ENCODE measurements at regions not wholly inside any gene's neighbourhood (a gene's known extent, or its start where the extent isn't known, plus 50 kb on each side); places are given as distances from the start of the nearest gene placed in this dataset.

GRCh38 chr6:223136-223535, 69.2 kb upstream of the DUSP22 start:
- ChIA-PET CTCF (interaction anchor here (1.1 to 8.9 kb wide), 5 partner anchors 33 to 180 kb away, joined by 3 to 49 read pairs (median 3); no protein-coding TSS in a partner anchor), POLR2A (interaction anchor here (0.6 kb wide), 1 partner anchor 27 kb away, joined by 3 read pairs; no protein-coding TSS in a partner anchor)
- Histone ChIP-seq H3K79me2 (ENCODE audit: control insufficient read depth, insufficient read depth, low read length) (no peaks in the 10 kb centered on the region), H3K4me3 (ENCODE audit: control extremely low read depth in 1 of 5, extremely low read depth in 1 of 5, insufficient read depth in 1 of 5, low read depth in 2 of 5, low read length in 4 of 5) (no peak overlapping the region), H4K20me1 (ENCODE audit: control insufficient read depth, insufficient read depth, low read length, poor library complexity, severe bottlenecking) (no peaks in the 10 kb centered on the region), H3K9ac (ENCODE audit: low read length) (no peak overlapping the region), H3K9me3 (ENCODE audit: control extremely low read depth in 1 of 3, control insufficient read depth in 2 of 3, insufficient read depth in 1 of 3, low read length in 2 of 3) (no peaks in the 10 kb centered on the region), H3K4me1 (ENCODE audit: control insufficient read depth in 2 of 2, insufficient read depth in 2 of 2, low read length in 2 of 2) (peaks cover 46 to 63% of the 10 kb centered on the region in 2 donors), H2AFZ (ENCODE audit: insufficient read depth, low read depth, low read length, poor library complexity, severe bottlenecking) (no peak overlapping the region), H3K4me2 (replicated peaks; ENCODE audit: low read depth, low read length, poor library complexity, severe bottlenecking) (no peak overlapping the region), H3K27ac (ENCODE audit: low read length in 2 of 2) (no peak overlapping the region), H3K36me3 (replicated peaks in 1 of 2; ENCODE audit: control extremely low read depth in 1 of 2, control insufficient read depth in 1 of 2, extremely low read depth in 1 of 2, insufficient read depth in 2 of 2, low read length in 1 of 2) (no peaks in the 10 kb centered on the region), H3K27me3 (replicated peaks in 1 of 4; ENCODE audit: control extremely low read depth in 1 of 4, control insufficient read depth in 3 of 4, insufficient read depth in 4 of 4, low read length in 3 of 4) (no peaks in the 10 kb centered on the region)
- DNase-seq (no peak), ATAC-seq (ENCODE audit: low read depth) (no peak)
- Mint-ChIP-seq H3K27me3 (no peaks in the 10 kb centered on the region), H3K9me3 (ENCODE audit: insufficient read depth) (no peaks in the 10 kb centered on the region), H3K4me1 (peaks cover 69% of the 10 kb centered on the region), H3K4me3 (no peak overlapping the region), H3K27ac (no peak overlapping the region)
- intact Hi-C loops (cut with micrococcal nuclease) = no loop called here
- WGBS (ENCODE audit: insufficient coverage) = 94% methylated on average over 9 of the region's 9 CpGs
- TF ChIP-seq CTCF (IDR thresholded peaks at IDR 0.05) = no peak
- TF ChIP-seq EZH2 (IDR thresholded peaks at IDR 0.05; ENCODE audit: borderline replicate concordance, insufficient read depth, low read depth, low read length, poor library complexity, severe bottlenecking) = no peak

GRCh38 chr6:223763-224162, 68.5 kb upstream of the DUSP22 start:
- Histone ChIP-seq H3K9ac (ENCODE audit: low read length) (no peak overlapping the region), H3K36me3 (replicated peaks in 1 of 2; ENCODE audit: control extremely low read depth in 1 of 2, control insufficient read depth in 1 of 2, extremely low read depth in 1 of 2, insufficient read depth in 2 of 2, low read length in 1 of 2) (no peaks in the 10 kb centered on the region), H3K4me2 (replicated peaks; ENCODE audit: low read depth, low read length, poor library complexity, severe bottlenecking) (no peak overlapping the region), H3K79me2 (ENCODE audit: control insufficient read depth, insufficient read depth, low read length) (no peaks in the 10 kb centered on the region), H3K4me1 (ENCODE audit: control insufficient read depth in 2 of 2, insufficient read depth in 2 of 2, low read length in 2 of 2) (peaks cover 40 to 58% of the 10 kb centered on the region in 2 donors), H3K27ac (ENCODE audit: low read length in 2 of 2) (no peak overlapping the region), H4K20me1 (ENCODE audit: control insufficient read depth, insufficient read depth, low read length, poor library complexity, severe bottlenecking) (no peaks in the 10 kb centered on the region), H3K9me3 (ENCODE audit: control extremely low read depth in 1 of 3, control insufficient read depth in 2 of 3, insufficient read depth in 1 of 3, low read length in 2 of 3) (no peaks in the 10 kb centered on the region), H3K4me3 (ENCODE audit: control extremely low read depth in 1 of 5, extremely low read depth in 1 of 5, insufficient read depth in 1 of 5, low read depth in 2 of 5, low read length in 4 of 5) (no peak overlapping the region), H3K27me3 (replicated peaks in 1 of 4; ENCODE audit: control extremely low read depth in 1 of 4, control insufficient read depth in 3 of 4, insufficient read depth in 4 of 4, low read length in 3 of 4) (no peaks in the 10 kb centered on the region), H2AFZ (ENCODE audit: insufficient read depth, low read depth, low read length, poor library complexity, severe bottlenecking) (no peak overlapping the region)
- no peak for ATAC-seq (ENCODE audit: low read depth)
- H3K4me3 Mint-ChIP-seq = no peak overlapping the region
- H3K4me1 Mint-ChIP-seq = peaks cover 65% of the 10 kb centered on the region
- no peak overlapping the region for H3K27ac Mint-ChIP-seq
- ChIA-PET POLR2A (no interaction called here), CTCF (interaction anchor here (1.4 to 8.9 kb wide), 2 partner anchors 34 to 69 kb away, joined by 3 to 49 read pairs; no protein-coding TSS in a partner anchor)
- intact Hi-C loops (cut with micrococcal nuclease) = no loop called here
- no peaks in the 10 kb centered on the region for H3K27me3 Mint-ChIP-seq
- TF ChIP-seq EZH2 (IDR thresholded peaks at IDR 0.05; ENCODE audit: borderline replicate concordance, insufficient read depth, low read depth, low read length, poor library complexity, severe bottlenecking) (no peak), CTCF (IDR thresholded peaks at IDR 0.05) (no peak)
- H3K9me3 Mint-ChIP-seq (ENCODE audit: insufficient read depth) = no peaks in the 10 kb centered on the region
- no peak for DNase-seq
- WGBS (ENCODE audit: insufficient coverage) = 96% methylated on average over 10 of the region's 12 CpGs

All from B cell (primary cell).